GM19395 (cell line): ENCODE measurements at regions not wholly inside any gene's neighbourhood (a gene's known extent, or its start where the extent isn't known, plus 50 kb on each side); places are given as distances from the start of the nearest gene placed in this dataset.

Experiments
- ATAC-seq: cut with Tn5 transposase; IDR thresholded peaks from one replicate; pipeline ENCODE4 v1.9.1; 2021; ENCODE audit warnings: mild to moderate bottlenecking, moderate library complexity; ENCODE audit not compliant: unreplicated experiment

DNA sequence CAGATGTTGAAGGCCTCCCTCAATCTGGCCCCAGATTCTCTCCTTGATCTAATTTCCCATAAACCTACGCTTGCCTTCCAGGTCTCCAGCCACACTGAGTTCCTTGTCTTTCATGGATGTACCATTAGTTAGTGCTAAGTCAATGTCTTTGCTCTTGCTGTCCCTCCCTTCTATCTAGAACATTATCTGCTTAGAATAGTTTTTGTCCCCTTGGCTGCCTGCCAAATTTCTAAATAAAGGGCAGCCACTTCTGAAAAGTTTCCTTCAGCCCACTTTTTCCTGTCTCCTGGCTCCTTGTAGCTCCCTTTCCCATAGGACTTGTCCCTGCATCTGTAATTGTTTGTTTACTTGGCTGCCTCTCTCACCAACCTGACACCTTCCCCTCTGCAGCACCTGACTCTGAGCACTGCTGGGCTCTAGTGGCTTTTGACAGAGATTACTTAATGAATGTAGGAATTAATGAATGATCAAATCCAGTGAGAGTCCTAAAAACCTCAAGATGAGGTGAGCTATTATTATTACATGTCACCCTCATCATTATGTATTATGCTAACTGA is 58.3 kb downstream of the CXCL12 start:
- no peak for ATAC-seq

DNA sequence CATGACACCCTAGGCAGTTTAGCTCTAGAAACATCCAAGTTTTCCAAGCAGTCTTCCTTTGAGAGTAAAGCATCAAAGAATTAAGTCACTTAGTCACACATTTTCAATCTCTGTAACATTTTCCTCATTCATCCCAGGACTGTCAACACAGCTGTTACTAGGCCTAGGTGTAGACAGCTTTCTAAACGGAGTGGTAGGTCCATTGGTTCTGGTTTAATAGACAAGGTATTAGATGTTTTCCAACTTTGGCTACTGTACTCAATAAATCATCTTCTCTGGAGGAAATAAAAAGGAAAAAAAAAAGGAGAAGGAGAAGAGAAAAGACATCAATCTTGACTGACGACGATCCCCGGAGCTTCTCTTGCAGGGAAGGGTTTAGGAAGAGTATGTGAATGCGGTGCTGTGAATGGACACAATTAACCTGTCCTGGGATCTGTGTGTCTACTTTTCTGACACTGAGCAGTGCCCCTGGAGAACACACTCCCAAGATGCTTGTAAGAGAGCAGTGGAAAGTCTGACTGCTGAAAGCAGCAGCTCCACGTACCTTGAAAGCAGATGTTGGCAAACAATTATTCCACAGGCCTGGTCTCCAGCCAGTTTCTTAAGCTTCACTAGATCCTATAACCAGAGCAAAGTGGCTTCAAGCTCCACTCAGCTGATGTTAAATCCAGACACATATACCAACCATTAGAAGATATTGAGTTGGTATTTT is 59.1 kb downstream of the CXCL12 start:
- no peak for ATAC-seq

DNA sequence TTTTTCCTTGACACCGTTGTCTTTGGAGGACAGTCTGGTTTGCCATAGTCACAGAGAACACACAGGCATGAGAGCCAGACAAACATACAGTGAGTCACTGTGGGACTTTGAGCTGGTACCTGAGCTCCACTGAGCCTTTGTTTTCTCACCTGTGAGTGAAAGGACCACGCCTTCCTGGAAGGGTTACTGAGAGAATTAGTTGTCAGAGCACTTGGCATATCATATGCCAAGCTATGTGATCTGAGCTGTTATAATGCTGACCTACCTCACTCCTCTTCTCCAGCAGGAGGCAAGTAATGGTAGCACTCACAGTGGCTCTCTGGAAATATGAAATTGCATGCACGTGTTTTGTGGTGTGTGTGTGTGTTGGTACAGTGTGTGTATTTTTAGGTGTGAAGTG is 59.7 kb downstream of the CXCL12 start:
- no peak for ATAC-seq

DNA sequence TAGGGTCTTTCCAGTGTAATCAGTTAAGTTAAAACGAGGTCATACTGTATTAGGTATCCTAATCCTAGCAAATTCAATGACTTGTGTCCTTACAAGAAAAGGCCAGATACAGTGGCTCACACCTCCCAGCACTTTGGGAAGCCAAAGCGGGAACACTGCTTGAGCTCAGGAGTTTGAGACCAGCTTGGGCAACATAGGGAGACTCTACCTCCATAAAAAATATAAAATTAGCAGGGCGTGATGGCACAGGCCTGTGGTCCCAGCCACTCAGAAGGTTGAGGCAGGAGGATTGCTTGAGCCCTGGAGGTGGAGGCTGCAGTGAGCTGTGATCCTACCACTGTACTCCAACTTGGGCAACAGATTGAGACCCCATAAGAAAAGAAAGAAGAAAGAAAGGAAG is 61.1 kb downstream of the CXCL12 start:
- ATAC-seq = no peak

DNA sequence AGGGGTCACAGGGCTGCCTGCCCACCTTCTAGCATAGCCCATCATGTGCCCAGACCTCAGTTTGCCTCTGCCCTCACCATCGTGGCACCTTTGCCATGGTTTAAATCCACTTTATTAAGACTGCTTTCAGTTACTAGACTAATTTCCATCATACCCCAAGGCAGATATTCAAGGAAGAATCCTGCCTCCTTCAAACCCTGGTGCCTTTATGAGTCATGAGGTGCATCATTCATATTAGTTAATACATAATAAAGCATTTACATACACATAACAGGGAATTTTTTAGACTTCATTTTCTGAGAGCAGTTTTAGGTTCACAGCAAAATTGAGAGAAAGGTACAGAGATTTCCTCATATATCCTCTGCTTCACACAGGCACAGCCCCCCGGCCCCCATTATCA is 62.8 kb downstream of the CXCL12 start:
- ATAC-seq = no peak

DNA sequence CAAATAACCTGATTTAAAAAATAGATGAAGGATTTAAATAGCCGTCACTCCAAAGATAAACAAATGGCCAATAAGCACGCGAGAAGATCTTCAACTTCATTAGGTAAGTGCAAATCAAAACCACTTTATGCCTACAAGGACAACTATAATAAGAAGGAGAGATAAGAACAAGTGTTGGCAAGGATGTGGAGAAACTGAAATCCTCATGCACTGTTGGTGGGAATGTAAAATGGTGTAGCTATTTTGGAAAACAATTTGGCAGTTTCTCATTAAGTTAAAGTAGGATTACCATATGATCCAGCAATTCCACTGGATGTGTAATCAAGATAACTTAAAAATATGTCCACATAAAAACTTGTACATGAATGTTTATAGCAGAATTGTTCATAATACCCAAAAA is 64.1 kb downstream of the CXCL12 start:
- ATAC-seq = no peak

DNA sequence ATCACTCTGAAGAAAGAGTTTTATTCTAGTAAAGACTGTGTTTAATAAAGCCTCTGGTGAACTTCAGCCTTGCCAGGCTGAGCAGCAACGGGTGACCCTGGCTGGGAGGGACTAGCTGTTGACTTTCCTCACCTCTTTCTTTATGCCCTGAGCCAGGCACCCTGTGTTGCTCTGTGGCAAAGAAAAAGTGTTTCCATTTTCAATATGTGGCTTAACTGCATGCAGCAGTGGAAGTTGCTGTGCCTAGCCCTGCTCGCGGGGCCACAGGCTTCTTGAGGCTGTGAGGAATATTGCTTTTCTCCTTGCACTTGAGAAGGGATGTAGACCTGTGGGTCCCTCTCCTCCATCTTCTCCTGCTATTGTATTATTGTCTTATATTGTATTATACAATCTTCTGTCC is 67.0 kb downstream of the CXCL12 start:
- no peak for ATAC-seq

DNA sequence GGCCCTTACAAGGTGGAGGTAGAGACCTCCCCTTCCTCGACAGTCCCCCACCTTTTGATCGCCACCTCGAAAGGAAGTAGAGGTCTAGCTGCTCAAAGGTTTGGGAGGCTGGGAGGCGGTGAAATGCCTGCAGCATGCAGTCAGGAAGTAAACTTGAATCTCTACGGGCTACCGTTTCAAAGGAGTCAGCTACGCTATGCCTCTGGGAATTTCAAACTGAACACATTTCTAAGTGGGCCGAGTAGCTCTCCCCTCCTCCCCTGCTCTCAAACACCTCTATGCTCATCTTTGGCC is 68.0 kb downstream of the CXCL12 start:
- no peak for ATAC-seq

DNA sequence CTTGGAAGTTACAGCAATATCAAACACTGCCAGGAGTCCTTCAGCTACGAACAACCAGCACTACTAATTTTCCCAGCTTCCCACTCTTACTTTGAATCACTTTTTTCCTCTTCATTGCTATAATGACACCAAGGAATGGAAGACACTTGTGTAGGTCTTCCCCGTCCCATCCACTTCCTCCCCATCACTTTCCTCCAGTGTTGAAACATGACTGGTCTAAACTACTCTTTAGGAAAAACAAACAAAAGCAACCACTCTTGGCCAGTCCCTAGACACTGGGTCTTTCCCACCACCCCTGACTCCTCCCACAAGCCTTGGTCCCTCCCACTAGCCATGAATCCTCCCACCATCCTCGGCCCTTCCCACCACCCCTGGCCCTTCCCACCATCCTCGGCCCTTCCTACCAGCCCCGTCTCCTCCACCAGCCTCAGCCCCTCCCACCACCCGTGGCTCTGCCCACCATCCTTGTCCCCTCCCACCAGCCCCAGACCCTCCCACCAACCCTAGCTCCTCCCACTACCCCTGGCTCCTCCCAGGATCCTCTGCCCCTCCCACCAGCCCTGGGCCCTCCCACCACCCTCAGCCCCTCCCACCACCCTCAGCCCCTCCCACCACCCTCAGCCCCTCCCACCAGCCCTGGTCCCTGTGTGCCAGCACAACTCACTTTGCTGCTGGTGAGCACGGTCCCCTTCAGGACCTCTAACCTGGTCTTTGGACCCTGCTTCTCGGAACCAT is 68.5 kb downstream of the CXCL12 start:
- no peak for ATAC-seq

DNA sequence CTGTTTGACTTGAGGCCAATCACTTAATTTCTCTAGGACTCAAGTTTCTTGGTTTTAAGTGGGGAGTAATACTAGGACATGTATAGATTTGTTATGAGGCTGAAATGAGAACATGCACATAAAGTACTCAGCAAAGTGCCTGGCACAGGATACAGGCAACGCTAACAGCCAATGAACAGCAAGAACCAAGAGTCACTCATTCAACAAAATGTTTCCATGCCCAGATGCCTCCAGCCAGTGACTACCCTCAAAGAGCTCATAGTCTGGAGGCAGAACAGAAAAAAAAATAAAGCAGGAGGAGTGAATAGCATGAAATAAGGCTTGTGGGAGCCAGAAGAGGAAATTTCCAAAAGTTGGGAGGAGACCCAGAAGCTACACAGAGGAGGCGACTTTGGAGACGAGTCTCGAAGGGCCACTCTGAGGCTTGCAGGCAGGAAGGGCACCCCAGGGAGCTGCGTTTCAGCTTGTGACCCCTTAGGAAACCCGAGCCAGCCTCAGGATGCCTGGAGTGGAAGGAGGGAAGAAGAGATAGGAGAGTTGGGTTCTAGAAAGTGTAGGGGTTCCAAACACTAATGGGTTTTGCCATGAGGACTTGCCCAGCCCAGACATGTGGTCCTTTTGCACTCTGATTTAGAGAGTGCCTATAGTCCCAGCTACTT is 70.0 kb downstream of the CXCL12 start:
- no peak for ATAC-seq

DNA sequence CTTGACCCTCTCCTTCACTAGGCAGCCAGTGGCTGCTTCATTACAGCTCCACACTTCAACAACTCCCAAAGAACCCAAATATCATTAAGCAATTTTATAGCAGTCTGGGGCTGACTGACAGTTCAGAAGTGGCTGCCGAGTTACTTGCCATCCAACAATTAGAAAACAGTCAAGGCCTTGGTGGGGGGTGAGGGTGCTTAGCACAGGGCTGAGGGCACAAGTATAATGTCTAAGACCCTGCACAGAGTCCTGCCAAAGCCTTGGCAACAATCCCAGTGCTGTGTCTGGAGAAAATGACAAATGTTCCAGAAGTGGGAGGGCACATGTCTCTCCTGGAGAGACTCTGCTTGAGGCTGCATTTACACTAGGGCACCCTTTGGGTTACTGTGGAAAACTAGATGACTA is 71.1 kb downstream of the CXCL12 start:
- no peak for ATAC-seq

DNA sequence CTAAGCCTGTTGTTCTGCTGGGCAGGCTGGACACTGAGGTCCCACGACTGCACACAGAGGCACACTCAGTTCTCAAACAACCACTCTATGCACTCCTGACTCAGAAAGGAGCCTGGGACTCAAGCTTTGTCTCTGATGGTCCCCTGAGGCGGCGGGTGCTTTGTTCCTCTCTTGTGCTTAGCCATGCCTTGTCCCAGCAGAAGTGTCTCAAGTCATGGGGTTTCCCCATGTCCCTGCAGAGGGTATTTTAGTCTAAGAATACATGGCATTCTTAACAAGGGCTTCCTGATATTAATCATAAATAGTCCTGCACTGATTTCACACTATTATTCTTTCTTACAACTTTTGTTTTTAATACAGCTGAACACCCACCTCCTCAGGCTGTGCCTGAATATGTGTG is 72.5 kb downstream of the CXCL12 start:
- ATAC-seq = no peak

DNA sequence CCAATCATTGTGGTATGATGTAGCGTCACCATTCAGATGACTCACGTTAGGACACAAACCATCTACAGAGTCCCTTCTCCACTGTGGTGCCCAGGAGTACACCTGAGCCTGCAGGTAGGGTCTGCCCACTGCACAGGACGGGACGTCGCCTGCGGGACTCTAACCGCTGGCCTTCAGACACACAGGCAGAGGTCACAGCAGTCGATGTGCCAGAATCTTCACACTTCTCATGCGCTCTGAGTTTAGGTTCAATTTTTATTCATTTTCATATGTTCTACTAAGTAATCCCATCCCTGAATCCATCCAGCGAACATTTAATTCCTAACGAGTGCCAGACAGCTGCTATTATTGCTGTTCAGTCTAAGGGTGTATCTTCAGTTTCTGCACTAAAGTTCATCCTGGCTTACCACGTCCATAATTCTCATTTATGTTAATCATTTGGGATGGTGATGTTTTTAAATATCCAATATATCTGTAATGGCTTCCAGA is 73.3 kb downstream of the CXCL12 start:
- no peak for ATAC-seq

DNA sequence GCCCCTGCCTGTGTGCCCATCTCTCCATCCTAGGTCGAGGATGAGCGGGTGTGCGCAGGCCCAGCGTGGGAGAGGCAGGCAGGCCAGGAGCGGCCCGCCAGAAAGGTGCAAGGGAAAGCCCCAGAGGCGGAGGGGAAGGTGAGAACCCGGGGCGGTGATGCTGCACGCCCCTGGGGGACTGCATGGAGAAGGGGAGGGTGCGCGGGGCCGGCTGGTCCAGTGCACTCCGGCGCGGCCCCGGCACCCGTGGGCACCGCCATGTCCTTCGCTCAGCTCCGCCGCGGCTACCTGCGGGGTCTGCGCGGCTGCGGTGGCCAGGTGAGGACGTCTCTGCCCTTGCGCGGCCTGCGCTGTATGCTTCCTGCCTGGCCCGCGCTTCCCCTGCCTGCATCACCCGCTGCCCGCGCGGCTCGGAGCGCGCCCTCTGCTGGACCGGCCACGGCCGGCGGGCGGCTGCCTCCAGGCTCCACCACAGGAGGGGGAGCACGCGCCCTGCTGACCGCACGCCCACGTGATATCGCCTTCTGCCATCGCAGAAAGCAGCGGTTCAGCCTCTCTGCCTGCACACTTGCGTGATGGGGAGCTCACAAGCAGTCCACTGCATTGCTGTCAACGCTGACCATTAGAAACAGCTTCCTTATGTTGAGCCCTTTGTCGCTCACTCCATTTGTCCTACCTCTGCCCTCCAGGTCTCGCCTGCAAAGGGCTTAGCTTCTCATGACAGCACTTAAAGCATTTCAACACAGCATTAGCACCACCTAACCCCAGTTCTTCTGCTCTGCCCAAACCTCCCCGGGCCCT is 73.9 kb downstream of the CXCL12 start:
- ATAC-seq = peak; percentile 91

DNA sequence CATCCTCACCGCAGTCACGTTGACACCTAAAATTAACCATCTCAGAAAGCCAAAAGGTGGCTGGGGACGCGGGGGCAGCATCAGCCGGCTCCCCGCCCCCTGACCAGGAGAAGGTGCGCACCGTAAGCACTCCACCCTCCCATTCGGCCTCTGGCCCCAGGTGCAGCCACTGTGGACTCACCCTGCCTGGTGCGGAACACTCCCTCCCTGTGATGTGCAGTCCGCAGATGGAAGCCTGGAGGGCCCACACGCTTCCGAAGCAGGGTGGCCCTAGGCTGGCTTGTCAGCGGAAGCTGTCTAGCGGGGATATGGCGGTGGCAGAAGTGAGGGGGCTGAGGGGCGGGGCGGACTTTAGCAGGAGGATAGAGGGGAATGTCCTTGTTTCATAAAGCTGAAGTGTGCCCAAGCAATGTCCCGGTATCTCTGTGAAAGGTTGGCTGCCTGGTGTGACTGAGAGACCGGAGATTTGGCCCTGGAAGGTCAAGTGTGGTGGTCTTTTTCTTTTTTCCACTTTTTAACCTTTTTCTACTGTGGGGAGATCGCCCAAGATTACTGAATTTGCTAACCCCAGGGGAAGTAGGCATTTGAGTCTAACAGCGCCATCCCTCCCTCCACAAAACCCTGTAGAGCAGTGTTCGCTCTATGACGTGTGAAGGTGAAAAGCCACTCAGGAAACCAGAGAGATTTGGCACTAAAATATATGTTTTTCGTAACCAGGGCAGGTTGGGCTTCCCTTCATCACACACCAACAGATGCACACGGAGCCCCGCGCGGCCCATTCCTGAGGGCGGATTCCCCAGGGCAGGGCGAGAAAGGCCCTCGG is 74.7 kb downstream of the CXCL12 start:
- ATAC-seq = no peak

DNA sequence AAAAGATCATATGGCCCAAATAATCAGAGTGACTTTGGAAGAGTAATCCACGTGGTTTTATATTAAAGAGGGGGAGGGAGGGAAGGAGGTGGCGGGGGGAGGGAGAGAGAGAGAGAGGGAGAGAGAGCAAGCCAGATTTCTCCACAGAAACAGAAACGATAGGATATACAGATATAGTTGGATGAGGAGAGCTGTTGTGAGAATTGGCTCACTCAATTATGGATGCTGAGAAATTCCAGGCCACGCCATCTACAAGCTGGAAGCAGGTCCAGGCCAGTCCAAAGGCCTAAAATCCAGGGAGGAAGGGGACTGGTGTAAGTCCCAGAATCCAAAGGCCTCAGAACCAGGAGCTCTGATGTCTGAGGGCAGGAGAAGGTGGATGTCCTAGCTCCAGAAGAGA is 75.5 kb downstream of the CXCL12 start:
- no peak for ATAC-seq

DNA sequence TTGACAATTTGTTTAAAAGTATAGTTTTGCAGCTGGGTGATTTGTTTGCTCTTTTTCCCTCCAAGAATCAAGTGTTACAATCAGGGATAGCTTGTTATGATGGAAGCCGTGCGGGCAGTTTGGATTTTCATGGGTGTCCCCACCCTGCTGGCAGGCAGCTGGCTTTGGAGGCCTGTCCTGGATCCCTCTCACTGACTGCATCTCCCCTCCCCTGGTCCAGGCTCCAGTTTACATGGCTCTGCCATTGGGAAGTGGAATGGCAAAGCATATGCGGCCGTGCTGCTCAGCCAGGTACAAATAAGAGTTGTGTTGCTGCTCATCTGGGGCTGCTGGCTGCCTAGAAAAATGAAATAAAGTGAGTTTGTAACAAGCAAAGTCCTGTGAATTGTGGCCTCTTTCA is 76.0 kb downstream of the CXCL12 start:
- no peak for ATAC-seq

DNA sequence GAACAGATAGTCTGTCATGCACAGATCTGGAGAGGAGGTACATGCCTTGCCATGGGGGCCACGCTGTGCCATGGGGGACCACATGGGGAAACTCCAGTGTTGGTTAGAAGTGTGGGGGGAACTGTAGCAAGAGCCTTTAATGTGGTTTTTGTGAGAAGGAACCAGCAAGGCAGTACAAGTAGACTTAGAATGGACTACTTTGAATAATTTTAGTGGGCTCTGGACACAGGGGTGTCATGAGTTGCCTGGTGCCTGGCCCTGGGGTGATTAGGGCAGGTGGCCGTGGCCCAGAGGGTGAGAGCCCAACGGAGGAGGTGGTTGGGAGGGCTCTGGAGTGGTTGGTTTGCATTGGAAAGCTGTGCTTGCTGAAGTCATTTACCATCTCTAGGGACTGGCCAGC is 77.2 kb downstream of the CXCL12 start:
- ATAC-seq = no peak

DNA sequence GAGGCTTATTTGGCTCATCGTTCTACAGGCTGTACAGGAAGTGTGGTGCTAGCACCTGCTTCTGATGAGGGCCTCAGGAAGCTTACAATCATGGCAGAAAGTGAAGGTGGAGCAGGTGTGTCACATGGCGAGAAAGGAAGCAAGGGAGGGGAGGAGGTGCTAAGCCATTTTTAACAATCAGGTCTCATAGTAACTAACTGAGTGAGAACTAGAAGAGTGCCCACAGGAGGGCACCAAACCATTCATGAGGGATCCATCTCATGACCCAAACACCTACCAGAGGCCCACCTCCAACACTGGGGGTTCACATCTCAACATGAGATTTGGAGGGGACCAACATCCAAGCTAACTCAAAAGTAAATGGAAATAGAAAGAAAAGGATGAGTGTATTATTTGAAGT is 78.1 kb downstream of the CXCL12 start:
- ATAC-seq = no peak

DNA sequence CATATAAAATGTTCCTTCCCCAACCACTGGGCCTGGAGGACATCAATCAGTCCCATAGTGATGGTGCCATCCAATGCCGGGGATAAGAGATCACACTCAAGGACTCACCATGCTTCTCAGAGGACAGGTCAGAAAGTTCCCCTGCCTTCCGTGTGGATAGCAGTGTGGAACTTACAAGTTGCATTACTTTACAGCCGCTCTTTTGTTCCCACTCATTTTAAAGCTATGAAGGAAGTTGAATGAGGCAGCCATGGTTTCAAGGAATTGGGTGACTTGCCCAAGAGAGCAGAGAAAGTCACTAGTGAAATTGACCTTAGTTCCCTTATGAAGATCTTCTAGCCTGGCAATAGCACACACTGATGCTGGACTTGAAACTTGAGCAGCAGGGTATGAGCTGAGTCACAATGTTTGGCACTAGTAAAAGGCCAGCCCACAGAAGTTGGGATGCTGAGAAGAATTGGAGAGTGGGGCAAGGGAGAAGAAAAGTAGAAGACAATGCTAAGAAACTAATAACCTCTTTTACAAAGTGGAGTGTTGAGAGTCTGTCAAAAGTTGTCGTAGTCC is 78.7 kb downstream of the CXCL12 start:
- ATAC-seq = no peak
